Esophagus muscularis mucosa (tissue), 4 donors: ENCODE measurements at regions not wholly inside any gene's neighbourhood (a gene's known extent, or its start where the extent isn't known, plus 50 kb on each side); places are given as distances from the start of the nearest gene placed in this dataset.

Source experiments
- DNase-seq: peaks from one replicate; pipeline ENCODE4 v3.0.0-alpha.2; 2017; ENCODE audit errors: extremely low spot score
- H3K27ac ChIP-seq, 4 donors: fragments of 200-600 bp; sonication (generic); replicated peaks in 1 of 4; 1 replicate in 3 of 4; 2 replicates in 1 of 4; pipeline ENCODE4 v1.5.1; 2016 to 2019; ENCODE audit warnings: mild to moderate bottlenecking in 1 of 4
- H3K27me3 ChIP-seq, 4 donors: fragments of 200-600 bp; sonication (generic); one replicate each; pipeline versions ENCODE4 v1.5.1 to v1.6.0; 2016 to 2019
- H3K36me3 ChIP-seq, 4 donors: fragments of 200-600 bp; sonication (generic); one replicate each; pipeline ENCODE4 v1.5.1; 2016 to 2019
- H3K4me1 ChIP-seq, 4 donors: fragments of 200-600 bp; sonication (generic); one replicate each; pipeline ENCODE4 v1.5.1; 2016 to 2019
- H3K4me3 ChIP-seq, 4 donors: fragments of 200-600 bp; sonication (generic); 1 replicate in 2 of 4; 2 replicates in 2 of 4; pipeline ENCODE4 v1.5.1; 2016 to 2019; ENCODE audit warnings: mild to moderate bottlenecking in 4 of 4, moderate library complexity in 1 of 4
- H3K9me3 ChIP-seq, 4 donors: fragments of 200-600 bp; sonication (generic); 1 replicate in 3 of 4; 2 replicates in 1 of 4; pipeline ENCODE4 v1.5.1; 2016 to 2019
- EP300 ChIP-seq: sonication (generic); formaldehyde crosslinking; IDR thresholded peaks from one replicate; pipeline ENCODE4 v1.6.1; 2017; ENCODE audit warnings: antibody characterized with exemption
- POLR2A ChIP-seq: fragments of 450-650 bp; IDR thresholded peaks from one replicate; pipeline ENCODE4 v1.6.1; 2017; ENCODE audit warnings: antibody characterized with exemption, moderate library complexity, mild to moderate bottlenecking, low read depth
- POLR2AphosphoS5 ChIP-seq, 2 donors: sonication (generic); formaldehyde crosslinking; IDR thresholded peaks; one replicate each; pipeline ENCODE4 v1.6.1; 2017; ENCODE audit warnings: antibody characterized with exemption in 2 of 2
- WGBS: methylation state at CpG from one replicate; pipeline ENCODE4 v1.1.5; 2018; 5-methylcytosine and 5-hydroxymethylcytosine counted together
- intact Hi-C: fragments of 100-400 bp; cut with DNase I; formaldehyde crosslinking; loops from one replicate; pipeline ENCODE4 v1.15.1; 2023
- TF ChIP-seq, protein P1 (sequence below), 3 experiments: fragments of 200-600 bp in 2 of 3; fragments of 450-650 bp in 1 of 3; sonication (generic) in 2 of 3; IDR thresholded peaks; one replicate each; pipeline ENCODE4 v1.5.1; 2017 to 2019; ENCODE audit warnings: antibody characterized with exemption in 3 of 3, mild to moderate bottlenecking in 2 of 3, moderate library complexity in 1 of 3

DNA sequence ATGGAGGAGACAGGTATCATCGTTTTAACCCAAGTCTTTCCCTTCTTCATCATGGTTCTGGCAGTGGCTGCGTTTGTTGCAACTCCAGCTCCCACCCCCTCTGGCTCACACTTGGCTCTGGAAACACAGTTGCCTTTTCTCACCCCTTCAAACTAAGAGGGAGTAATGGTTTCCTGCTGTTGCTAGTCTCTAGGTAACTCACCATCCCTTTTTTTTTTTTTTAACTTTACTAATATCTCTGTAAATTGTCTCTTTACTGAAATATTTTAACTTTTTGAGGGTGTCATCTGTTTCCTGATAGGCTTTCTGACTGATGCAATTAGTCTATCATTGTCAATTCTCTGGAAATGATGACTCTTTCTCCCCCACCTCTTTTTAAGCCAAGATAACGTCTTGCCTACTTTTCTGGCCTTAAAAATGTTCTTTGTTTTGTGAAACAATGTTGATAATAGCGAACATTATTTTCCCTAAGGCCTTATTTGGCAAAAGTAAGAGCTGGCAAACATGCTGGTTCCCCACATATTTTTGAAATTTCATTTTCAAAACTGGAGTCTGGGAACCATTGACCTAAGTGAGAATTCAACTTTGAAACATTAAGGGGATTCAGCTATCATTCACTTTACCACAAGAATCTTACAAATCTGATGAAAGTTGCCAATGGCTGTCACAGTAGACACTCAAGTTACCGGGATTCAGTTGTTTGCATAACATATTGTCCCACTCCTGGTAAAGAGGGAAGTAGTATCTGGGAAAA lies 85.3 kb downstream of the LEPR start:
- Histone ChIP-seq H3K36me3 (no peaks in the 10 kb centered on the region), H3K27me3 (no peaks in the 10 kb centered on the region), H3K4me3 (no peak overlapping the region), H3K27ac (no peak overlapping the region), H3K9me3 (no peaks in the 10 kb centered on the region), H3K4me1 (no peaks in the 10 kb centered on the region)
- no peak for TF ChIP-seq POLR2AphosphoS5 (IDR thresholded peaks at IDR 0.05)
- TF ChIP-seq POLR2A, result no peak
- TF ChIP-seq, protein P1, sequence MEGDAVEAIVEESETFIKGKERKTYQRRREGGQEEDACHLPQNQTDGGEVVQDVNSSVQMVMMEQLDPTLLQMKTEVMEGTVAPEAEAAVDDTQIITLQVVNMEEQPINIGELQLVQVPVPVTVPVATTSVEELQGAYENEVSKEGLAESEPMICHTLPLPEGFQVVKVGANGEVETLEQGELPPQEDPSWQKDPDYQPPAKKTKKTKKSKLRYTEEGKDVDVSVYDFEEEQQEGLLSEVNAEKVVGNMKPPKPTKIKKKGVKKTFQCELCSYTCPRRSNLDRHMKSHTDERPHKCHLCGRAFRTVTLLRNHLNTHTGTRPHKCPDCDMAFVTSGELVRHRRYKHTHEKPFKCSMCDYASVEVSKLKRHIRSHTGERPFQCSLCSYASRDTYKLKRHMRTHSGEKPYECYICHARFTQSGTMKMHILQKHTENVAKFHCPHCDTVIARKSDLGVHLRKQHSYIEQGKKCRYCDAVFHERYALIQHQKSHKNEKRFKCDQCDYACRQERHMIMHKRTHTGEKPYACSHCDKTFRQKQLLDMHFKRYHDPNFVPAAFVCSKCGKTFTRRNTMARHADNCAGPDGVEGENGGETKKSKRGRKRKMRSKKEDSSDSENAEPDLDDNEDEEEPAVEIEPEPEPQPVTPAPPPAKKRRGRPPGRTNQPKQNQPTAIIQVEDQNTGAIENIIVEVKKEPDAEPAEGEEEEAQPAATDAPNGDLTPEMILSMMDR (IDR thresholded peaks at IDR 0.05), result no peak
- TF ChIP-seq EP300, result no peak
- WGBS, result 71% methylated on average over 5 of the region's 5 CpGs
- DNase-seq, result no peak
- intact Hi-C loops, result no loop called here

DNA sequence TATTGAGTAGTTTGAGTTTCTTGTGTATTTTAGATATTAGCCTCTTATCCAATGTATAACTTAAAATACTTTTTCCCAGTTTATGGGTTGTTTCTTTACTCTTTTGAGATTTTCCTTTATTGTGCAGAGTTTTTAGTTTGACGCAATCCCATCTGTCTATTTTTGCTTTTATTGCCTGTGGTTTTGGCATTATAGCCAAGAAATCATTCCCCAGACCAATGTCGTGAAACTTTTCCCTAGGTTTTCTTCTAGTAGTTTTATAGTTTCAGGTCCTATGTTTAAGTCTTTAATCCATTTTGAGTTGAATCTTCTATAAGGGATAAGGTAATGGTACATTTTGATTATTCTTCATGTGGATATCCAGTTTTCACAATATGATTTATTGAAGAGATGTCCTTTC lies 87.6 kb downstream of the LEPR start:
- intact Hi-C loops, result no loop called here
- H3K36me3 ChIP-seq, result no peaks in the 10 kb centered on the region
- DNase-seq, result no peak
- WGBS, result 83% methylated on average over 2 of the region's 2 CpGs
- H3K4me3 ChIP-seq, result no peak overlapping the region
- no peaks in the 10 kb centered on the region for H3K27me3 ChIP-seq
- H3K9me3 ChIP-seq, result no peaks in the 10 kb centered on the region
- no peak overlapping the region for H3K27ac ChIP-seq
- TF ChIP-seq EP300, result no peak
- TF ChIP-seq, protein P1 (IDR thresholded peaks at IDR 0.05), result no peak
- no peak for TF ChIP-seq POLR2AphosphoS5 (IDR thresholded peaks at IDR 0.05)
- no peak for TF ChIP-seq POLR2A
- H3K4me1 ChIP-seq, result no peaks in the 10 kb centered on the region

DNA sequence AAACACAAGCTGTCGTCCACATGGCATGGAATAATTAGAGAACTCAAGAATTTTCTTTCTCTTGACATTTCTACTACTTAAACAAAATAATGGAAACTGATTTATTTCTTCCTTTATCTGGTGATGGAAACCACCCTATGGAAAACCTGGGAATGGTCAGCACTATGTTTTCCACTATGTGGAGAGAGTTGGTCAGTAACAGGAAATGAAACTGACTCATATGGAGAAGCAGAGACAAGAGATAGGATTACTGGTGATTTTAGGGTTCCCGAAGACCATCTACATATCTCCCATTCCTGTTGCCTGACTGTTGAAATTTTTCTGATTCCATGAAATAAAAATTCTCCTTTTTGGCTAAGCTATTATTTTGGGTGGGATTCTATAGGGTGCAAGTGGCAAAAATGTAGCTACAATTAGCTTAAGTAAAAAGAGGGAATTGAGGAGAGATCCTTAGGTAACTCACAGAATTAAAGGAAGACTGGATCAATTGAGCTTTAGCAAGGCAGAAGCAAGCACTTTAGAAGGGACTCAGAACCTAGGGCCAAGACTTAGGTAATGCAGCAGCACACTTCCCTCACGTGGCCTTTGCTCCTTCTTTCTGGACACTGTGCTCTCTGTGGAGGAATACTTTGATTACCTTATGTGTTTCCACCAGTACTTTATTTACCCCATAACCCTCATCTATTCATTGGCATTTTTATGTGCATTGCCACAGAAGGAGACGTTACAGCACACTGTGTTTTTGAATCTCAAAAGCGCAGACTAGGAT lies 89.6 kb downstream of the LEPR start:
- no peak for TF ChIP-seq POLR2A
- TF ChIP-seq POLR2AphosphoS5 (IDR thresholded peaks at IDR 0.05), result no peak
- TF ChIP-seq, protein P1 (IDR thresholded peaks at IDR 0.05), result no peak
- Histone ChIP-seq H3K36me3 (no peaks in the 10 kb centered on the region), H3K4me1 (no peaks in the 10 kb centered on the region), H3K9me3 (no peaks in the 10 kb centered on the region), H3K27ac (no peak overlapping the region), H3K4me3 (no peak overlapping the region), H3K27me3 (no peaks in the 10 kb centered on the region)
- 83% methylated on average over 5 of the region's 5 CpGs for WGBS
- DNase-seq, result no peak
- intact Hi-C loops, result no loop called here

DNA sequence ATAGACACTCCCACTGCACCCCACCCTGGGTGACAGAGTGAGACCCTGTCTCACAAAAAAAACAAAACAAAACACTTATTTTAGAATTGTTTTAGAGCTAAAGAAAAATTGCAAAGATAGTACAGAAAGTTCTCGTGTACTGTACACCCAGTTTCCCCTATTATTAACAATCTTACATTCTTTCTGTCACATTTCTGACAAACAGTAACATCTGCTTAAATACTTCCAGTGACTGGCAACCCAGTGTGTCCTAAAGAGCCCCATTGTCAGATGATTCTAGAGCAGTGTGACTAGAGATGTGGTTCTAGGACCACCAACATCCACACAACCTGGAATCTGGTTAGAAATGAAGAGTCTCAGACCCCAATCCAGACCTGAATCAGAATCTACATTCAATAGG lies 90.5 kb downstream of the LEPR start:
- Histone ChIP-seq H3K27me3 (no peaks in the 10 kb centered on the region), H3K4me1 (no peaks in the 10 kb centered on the region), H3K4me3 (no peak overlapping the region), H3K9me3 (no peaks in the 10 kb centered on the region), H3K27ac (no peak overlapping the region), H3K36me3 (no peaks in the 10 kb centered on the region)
- no peak for TF ChIP-seq POLR2AphosphoS5 (IDR thresholded peaks at IDR 0.05)
- no peak for TF ChIP-seq EP300
- TF ChIP-seq, protein P1 (IDR thresholded peaks at IDR 0.05), result no peak
- TF ChIP-seq POLR2A, result no peak
- DNase-seq, result no peak
- intact Hi-C loops, result no loop called here
- 63% methylated on average over 1 of the region's 1 CpG for WGBS
